NCI-H82 (cell line): ENCODE measurements at regions not wholly inside any gene's neighbourhood (a gene's known extent, or its start where the extent isn't known, plus 50 kb on each side); places are given as distances from the start of the nearest gene placed in this dataset.
A peak's percentile ranks its signal among the peaks of the same experiment; 100 is the strongest.

Experiments
- DNase-seq: peaks from one replicate; lab custom pipeline; 2025; lab: John Stamatoyannopoulos, UW

DNA sequence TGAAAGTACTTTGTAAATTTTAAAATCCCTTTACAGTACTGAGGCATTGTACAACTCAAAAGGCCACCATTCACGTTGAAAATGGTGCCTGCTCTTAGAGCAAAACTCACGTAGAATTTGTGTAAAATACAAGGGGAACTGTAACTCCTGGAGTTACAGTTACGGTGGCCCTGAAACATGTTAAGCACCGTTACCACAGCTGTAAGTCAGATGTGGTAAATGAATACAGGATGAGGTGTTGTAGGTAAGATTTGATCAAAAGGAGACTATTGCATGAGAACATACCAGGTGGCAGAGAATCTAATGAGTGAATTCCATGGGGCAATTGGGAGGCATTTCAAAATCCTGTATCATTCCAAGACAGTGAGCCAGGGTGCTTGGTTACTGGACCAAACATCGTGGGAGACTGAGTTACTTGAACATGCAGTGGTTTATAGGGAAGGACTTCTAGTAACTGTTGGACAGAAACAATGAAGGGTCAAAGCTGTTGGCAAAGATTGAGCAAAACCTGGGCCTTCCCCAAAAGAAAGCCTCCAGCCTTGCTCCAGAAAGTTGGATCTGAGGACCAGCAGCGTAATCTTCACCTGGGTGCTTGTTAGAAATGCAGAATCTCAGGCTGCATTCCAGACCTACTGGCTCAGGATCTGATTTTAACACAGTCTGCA is 535.8 kb upstream of the POU3F3 start:
- DNase-seq = no peak

DNA sequence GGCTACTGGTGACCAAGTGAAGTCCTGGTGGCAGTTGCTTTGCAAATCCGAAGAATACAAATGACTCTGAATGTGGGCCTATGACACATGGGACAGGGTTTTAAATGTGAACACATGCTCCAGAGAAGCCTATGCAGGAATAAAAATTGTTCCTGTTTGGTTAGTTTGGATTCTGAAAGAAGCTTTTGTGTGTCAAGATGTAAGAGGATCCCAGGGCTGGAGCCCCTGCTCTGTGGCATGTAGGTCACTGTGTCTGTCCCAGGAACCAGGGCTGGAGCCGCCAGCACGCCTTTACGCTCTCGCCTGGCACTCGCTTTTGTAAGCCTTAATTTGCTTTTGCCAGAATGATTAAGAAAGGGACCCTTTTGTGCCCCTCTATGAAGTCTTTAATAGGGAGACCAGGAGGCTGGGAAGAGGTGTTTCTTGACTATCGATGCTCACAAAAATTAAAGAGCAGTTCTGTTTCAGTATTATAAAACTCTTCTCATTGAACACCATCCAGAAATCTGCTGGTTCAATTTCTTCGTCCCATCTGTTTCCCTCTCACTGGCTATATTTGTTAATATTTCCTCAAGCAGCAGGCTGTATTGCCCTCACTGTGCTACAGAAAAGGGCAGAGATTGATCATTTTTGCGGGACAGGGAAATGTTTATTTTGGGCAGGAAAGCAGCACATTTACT is 532.7 kb upstream of the POU3F3 start:
- DNase-seq = no peak

DNA sequence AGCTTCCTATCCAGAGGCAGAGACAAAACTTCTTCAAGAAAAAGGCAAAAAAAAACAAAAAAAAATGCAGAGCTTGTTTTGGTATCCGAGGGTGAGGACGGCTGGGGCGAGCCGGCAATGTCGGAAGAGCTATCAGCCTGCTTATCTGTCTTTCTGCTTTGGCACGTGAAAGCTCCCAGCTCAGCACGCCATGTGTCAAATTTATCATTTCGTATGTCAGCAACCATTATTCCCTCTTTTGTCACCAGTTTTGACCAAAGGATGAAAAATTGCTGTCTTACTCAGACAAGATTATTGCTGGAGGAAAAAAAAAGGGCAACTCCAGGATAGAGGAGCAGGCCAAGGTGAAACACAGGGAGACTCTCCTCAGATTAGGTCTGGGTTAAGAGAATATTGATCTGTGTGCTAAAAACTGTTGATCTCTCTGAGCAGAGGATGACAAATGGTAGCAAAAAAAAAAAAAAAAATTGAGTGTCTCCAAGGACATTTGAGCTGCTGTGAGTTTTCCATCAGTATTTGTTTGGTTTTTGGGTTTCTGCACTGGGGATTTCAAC is 532.0 kb upstream of the POU3F3 start:
- no peak for DNase-seq

DNA sequence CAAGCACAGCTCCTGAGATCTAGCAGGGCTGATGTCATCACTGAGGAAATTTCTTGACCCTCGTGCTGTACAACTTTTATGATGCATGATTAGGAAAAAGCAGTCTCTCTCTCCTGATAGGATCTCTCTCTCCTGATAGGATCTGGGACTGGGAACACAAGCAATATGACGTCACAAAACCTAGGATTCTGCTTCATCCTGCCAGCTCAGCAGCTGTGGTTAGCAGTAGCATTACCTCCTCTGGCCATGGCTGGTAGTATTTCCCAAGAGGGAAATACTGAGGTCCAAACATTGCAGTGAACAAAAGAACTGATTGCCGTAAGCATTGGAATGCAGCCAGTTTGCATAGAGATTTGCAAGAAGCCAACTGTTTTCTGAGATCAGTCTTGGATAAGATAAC is 521.2 kb upstream of the POU3F3 start:
- DNase-seq = no peak

DNA sequence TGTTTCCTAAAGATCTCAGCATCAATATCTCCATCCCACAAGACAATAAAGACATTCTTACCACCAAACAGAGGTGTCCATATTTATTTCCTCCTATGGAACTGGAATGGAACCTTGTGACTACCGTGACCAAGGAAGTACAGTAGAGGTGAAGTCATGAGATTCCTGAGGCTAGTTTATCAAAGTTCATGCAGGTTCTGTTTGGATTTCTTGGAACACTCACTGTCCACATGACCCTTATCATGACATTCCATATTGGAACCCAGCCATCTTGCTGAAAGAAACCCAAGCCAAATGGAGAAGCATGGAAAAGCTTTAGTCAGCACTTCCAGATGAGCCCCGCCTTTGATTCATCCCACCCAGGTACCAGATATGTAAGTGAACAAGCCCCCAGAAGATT is 516.0 kb upstream of the POU3F3 start:
- no peak for DNase-seq

DNA sequence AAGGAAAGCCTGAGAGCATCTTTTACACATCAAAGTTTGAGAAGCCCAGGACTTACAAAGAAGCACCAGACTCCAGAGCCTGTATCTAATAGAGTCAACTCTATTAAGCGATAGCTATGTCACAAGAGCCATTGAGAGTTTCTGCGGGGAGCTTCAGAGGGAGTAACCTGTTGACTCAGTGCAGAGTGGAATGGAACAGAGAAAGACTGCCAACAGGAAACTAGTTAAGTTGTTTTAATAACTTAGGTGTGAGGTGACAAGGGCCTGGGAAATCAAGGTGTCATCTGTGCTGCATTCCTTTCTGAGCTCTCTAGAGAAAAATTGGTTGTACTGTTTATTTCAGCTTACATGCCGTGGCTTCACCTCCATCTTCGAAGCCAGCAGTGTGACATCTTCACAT is 513.8 kb upstream of the POU3F3 start:
- DNase-seq = no peak

DNA sequence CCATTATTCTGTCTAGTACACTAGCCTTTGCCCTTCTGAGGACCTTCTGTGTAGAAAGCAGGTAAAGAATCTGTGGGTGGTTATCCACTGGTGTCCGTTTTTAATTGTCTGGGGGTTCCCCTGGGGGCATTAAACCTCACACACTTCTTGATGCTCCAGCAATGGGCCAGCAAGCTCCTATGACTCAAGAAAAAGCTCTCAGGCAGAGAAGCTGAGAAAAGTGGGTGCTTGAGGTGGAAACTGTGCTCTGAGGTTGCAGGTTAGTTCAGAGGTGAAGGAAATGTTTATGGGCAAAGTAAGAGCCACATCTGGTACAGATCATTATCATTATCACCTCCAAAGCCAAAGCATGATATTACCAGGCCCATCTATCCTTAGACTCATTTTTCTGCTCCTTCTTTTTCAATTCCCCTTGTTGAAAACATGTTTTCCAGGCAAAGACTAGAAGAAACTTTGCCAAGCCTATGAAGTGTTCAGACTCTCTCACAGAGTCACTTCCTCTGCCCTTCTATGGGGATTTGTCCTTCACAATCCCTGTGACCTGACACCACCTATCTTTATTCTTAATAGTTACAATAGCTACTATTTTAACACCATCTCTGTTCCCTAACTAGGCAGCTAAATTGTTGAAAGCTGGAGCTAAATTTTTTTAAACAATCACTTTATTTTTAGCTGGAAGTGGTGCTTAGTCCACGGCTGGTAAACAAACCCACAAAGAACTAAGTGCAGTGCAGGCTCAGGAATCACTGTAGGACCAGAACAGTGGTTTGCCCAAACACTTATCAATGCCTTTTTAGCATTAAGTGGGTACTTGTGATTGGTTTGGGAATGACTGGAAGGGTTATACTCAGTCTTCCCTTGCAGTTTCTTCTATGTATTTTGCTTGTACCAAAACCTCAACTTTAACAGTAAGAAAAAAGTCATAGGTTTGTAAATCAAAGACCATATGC is 512.8 kb upstream of the POU3F3 start:
- DNase-seq = no peak

DNA sequence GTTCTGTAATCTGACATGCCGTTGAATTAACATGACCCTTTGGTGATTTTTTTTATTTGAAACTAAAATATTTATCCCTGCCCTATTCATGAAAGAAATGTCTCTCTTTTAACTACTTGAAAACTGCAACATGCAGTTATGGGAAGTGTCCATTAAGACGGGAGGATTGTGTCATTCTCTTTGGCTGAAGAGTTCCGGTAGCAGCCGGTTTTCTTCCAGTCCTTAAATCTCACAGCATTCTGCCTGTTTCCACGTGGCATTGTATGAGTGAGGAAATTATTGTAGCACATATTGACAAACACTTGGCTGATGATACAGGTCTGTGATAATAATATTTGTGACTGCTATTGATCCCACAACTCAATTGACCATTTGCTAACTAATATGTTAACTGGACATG is 509.6 kb upstream of the POU3F3 start:
- no peak for DNase-seq

DNA sequence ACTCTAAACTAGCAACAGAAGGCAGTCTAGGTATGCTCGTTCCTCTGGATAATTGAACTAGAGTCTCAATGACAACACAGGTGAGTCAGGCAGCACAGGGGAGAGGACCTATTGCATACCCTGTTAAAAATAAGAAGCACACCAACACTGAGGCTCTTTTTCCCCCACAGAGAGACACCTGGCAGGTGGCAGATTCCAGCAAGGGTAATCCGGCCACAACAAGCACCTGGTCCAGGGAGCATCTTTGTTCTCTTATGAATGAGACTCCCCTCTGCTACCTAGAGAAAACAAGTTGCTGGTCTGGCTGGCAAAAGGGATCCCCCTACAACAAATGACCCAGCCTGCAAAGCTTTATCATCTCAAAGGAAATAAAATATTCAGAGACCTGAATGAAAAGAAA is 508.9 kb upstream of the POU3F3 start:
- DNase-seq = no peak

DNA sequence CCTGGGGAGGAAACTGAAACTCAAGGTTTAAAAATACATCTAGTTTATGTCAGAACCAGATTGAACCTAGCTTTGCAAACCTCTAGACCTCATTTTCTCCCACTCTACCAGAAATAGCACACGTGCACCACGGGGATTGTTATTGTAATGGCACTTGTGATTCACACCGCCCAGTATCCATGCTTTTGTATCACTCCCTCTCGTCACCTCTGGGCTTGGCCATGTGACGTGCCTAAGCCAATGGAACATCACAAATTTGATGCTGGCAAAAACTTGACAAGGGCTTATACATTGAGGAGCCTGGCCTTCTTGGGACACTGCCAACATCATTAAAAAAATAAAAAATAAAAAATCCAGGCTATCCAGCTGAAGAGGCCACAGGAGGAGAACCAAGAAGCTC is 495.8 kb upstream of the POU3F3 start:
- no peak for DNase-seq

DNA sequence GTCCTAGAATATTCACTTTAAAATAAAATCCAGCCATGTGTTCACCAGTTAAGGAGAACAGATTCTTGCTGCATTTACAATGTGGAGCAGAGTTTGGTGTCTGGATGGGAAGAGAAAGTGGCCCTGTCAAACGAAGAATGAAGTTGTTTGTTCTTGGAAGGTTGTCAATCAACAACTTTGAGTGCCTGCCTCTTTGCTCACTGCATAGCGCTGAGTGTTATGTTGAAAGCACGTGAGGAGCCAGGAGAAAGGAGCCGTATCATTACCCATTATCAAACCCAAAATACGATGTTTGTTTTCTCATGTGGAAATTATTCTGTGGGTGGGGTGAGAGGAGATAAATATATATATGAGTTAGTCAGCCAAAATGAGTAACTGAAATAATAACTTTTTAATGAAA is 492.5 kb upstream of the POU3F3 start:
- DNase-seq = no peak

DNA sequence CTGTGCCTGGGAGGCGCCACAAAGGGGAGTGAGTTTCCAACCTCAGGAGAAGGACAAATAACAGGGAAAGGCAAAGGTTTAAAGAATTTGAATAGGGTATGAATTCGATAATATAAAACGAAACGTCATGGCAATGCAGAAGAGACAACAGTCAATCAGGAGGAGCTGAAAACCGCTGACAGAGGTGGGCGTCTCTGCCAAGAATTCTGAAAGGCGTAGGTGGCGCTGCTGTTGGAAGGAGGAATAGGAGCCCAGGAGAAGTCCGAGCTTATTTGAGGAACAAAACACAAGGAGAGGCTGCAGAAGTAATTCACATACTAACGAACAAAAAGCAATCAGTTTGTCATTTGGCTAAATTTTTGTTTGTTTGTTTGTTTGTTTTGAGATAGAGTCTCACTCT is 485.8 kb upstream of the POU3F3 start:
- peak; percentile 3 for DNase-seq

DNA sequence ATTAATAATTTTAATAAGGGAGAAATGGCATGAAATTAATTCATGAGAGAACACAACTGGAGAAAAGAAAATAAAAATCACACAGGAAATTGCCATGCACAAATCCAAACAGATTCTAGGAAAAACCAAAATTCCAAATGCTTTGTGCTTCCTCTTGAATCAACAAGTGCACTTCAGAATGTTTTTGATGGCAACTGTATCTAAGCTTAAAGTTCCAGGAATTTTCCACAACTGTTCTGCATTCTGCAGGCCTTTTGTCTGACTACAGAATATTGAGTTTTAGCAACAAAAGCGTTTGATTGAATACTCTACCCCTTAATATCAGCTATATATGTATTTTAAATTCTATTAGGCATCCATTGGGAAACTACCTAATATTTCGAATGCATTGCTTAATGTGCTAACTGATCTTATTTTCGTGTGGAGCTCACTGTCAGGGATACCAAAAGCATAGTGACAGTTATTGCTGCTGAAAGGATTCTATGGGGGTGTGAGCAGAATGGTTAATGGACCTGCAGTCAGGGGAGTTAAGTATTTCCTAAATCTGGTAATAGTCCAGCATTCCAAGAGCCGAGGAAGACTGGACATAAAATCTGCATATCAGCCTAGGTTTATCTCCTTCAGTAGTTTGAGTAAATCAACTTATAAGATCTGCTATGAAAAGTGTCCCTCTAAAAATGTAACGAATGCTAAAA is 482.7 kb upstream of the POU3F3 start:
- no peak for DNase-seq

DNA sequence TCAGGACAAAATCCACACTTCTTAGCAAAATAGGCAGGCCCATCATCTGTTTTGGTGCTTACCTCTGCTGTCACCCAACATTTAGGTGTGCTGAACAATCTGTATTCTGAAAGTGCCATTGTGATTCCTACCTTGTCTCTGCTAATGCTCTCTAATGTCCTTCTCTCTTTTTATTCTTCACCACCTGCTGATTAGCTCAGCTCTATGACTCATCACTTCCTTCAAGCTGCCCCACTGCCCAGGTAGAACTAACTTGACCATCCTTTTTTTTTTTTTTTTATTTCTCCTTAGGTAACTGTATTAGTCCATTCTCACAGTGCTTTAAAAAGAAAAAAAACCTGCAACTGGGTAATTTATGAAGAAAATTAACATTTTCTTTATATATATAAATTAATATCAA is 478.7 kb upstream of the POU3F3 start:
- no peak for DNase-seq

DNA sequence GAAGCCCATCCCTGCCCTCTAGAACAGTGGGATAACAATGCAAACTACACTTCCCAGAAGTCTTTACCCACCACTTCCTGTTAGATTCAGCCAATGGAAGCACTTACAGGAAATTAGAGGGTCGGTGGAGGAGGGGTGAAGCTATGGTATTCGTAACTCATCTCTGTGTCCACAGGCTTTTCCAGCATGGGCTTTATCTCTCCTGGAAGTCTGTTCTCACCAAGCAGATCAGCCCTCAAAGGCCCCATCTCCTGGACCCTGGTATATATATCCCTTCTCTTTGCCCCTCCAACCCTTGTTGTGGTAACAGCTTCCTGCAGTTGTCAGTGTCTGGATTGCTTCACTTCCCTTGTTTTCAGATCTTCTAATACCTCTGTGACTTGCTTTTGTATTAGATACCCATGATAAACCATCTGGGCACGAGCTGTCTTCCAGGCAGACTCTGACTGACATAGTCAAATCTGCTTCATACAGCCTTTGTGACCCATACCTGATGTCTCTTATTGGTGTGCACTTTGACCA is 475.0 kb upstream of the POU3F3 start:
- peak; percentile 53 for DNase-seq

DNA sequence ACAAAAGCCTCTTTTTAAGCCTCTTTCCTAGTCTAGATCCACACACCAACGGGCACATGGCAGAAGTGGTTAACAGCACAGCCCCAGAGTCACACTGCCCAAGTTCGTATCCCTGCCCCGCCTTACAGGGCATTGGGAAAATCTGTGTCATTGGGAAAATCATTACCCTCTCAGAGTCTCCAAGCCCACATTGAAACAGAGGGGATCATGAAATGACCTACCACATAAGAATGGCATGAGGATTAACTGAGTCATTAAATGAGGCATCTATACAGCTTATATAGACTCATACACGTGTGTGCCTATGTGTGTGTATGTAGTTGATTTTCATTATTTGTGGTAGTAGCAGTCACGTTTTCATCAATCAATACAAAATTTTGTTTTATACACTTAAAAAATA is 469.0 kb upstream of the POU3F3 start:
- DNase-seq = no peak

DNA sequence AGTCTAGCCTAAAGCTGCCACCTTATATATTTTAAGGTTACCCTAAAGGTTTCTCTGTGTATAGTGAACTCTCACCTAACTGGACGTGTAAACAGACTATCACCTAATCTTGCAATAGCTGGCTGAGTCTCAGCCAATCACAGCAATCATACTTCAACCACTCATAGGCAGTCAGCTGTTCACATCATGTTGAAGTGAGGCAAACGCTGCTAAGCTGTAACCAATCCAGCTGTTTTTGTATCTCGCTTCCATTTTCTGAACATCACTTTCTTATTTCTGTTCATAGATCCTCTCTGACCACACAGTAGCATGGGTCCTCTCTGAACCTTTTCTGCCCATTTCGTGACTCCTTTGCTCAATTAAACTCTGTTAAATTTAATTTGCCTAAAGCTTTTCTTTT is 468.2 kb upstream of the POU3F3 start:
- no peak for DNase-seq

DNA sequence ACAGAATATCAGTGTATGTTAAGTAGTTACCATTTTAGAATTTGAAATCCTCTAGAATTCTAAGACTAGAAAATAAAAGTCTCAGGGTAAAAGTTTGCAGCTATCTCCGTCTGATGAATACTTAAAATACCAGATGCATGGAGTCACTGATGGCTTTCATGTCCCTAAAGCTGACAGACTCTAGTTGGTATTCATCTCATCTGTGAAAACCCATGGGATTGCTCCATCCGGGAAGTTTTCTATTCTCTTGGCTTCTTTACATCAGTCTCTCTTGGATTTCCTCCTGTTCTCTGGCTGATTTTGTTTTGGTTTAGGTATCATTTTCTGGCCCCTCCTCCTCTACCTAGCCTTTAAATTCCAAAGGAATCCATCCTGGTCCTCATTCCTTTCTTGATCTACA is 465.6 kb upstream of the POU3F3 start:
- no peak for DNase-seq

DNA sequence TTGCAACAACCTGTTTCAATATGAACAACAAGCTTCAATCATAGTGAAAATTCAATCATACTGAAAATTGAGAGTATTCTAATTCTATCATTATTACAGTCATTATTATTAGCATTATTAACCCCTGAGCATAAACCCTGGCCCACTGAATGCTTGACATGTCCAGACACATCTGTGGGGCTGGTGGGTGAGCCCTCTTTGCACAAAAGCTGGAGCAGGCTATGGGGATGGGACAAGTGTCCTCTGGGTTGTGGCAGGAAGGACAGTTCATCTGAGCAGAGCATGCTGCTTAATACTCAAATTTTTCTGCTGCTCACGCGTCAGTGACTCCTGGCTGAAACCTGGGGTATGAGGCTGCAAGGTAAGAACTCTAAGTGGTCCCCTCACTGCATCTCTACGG is 451.1 kb upstream of the POU3F3 start:
- no peak for DNase-seq

DNA sequence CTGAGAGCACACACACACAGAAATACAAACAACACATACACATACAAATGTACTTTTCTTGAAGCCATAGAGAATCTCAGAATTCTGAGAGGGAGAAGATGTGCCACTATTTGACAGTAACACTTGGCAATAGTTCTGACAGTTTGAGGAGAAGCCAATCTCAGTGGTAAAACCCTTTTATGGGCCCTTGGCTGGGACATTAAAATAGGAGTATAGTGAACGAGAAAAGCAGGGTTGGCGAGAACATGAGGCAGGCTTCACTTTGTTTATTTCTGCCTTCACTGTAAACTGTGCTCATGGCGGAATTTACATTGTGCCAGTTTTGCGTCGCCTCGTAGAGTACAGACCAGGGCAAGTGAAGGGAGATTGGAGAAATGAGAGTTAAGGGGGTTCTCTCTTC is 449.4 kb upstream of the POU3F3 start:
- DNase-seq = no peak

DNA sequence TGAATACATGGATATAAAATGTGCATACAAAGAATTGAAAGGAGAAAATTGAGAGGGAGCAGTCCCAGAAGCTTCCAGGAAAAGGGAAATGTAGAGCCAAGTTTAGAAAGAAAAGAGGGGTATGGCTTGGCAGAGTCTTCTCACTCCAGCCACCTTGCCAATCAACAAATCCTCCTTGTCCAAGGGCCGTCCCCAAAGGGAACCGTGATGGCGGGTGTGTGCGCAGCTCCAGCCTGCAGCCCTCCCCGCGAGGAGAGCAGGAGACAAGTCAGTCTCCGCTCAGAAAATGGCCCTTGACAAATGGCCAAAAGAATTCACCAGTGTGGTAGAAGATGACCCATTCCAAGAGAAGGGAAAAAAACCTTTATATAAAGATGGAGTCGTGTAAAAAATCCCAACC is 448.3 kb upstream of the POU3F3 start:
- no peak for DNase-seq

DNA sequence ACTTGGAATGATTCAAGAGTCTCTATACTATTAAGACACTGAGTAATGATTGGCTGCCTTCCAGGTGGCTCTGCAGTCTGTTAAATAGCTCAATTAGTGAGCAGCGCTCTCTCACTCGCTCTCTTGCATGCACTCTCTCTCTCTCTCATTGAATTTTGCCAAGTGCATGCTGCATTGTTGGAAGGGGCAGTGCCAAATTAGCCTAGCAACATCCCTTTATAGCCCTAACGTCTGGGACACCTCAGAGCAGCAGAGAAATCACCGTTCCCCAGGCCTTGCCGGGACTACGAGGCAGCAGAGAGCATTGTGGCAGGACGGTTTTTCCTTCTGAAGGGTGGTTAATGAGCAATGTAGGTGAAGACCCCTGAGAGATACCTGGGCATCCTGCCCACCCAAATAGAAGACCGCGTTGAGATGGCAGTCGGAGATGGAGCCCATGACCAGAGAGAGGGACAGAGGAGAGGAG is 447.6 kb upstream of the POU3F3 start:
- DNase-seq = no peak
